ENCODE measurements at regions not wholly inside any gene's neighbourhood (a gene's known extent, or its start where the extent isn't known, plus 50 kb on each side); places are given as distances from the start of the nearest gene placed in this dataset.

DNA sequence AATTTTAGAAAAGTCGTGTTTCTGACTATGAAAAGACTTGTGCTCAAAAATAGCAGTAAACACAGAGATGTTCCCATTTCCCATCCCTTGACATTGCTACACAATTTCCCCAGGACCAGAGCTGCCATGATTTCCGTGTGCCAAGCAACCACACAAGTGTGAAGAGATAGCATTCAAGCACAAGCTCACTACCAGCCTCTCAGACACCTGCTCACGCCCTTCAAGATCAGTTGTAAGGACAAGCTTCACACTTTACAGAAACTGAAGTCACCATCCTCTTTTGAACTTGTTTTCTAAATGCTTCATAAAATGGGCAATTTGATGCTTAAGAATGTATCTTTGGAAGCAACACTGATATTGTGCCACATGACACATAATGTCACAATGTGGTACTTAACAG is 333.1 kb downstream of the CAAP1 start:
- H3K27ac ChIP-seq (ENCODE audit: low read length): no peak overlapping the region
- no peaks in the 10 kb centered on the region for H3K4me1 ChIP-seq (ENCODE audit: control insufficient read depth, insufficient read depth, low read length)
- no peaks in the 10 kb centered on the region for H3K36me3 ChIP-seq (ENCODE audit: control insufficient read depth, insufficient read depth, low read length)
- ATAC-seq: no peak
- no peaks in the 10 kb centered on the region for H3K9me3 ChIP-seq (ENCODE audit: control insufficient read depth, insufficient read depth, low read depth, low read length)
- no peaks in the 10 kb centered on the region for H3K27me3 ChIP-seq (ENCODE audit: control insufficient read depth, insufficient read depth, low read length)
- TF ChIP-seq, protein P1, sequence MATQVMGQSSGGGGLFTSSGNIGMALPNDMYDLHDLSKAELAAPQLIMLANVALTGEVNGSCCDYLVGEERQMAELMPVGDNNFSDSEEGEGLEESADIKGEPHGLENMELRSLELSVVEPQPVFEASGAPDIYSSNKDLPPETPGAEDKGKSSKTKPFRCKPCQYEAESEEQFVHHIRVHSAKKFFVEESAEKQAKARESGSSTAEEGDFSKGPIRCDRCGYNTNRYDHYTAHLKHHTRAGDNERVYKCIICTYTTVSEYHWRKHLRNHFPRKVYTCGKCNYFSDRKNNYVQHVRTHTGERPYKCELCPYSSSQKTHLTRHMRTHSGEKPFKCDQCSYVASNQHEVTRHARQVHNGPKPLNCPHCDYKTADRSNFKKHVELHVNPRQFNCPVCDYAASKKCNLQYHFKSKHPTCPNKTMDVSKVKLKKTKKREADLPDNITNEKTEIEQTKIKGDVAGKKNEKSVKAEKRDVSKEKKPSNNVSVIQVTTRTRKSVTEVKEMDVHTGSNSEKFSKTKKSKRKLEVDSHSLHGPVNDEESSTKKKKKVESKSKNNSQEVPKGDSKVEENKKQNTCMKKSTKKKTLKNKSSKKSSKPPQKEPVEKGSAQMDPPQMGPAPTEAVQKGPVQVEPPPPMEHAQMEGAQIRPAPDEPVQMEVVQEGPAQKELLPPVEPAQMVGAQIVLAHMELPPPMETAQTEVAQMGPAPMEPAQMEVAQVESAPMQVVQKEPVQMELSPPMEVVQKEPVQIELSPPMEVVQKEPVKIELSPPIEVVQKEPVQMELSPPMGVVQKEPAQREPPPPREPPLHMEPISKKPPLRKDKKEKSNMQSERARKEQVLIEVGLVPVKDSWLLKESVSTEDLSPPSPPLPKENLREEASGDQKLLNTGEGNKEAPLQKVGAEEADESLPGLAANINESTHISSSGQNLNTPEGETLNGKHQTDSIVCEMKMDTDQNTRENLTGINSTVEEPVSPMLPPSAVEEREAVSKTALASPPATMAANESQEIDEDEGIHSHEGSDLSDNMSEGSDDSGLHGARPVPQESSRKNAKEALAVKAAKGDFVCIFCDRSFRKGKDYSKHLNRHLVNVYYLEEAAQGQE (IDR thresholded peaks at IDR 0.05; ENCODE audit: insufficient read depth in 1 of 2, low read depth in 2 of 2, low read length in 1 of 2): no peak
- TF ChIP-seq POLR2AphosphoS5 (IDR thresholded peaks at IDR 0.05; ENCODE audit: low read depth, low read length) (no peak), CTCF (IDR thresholded peaks at IDR 0.05) (no peak), TCF7L2 (IDR thresholded peaks at IDR 0.05; ENCODE audit: low read depth, low read length) (no peak)
- no peak for DNase-seq (ENCODE audit: low read depth, low spot score)
- intact Hi-C loops (cut with micrococcal nuclease; ENCODE audit: unreplicated experiment): no loop called here
- ChIA-PET POLR2A (no interaction called here), CTCF (no interaction called here)
- BruUV-seq (replicated peaks): no TSS peak
- in situ Hi-C loops (cut with HindIII; ENCODE audit: low pct_unique_long_range_greater_than_20kb, low sequenced_read_pairs): no loop called here
- no peak overlapping the region for H3K4me3 ChIP-seq (ENCODE audit: low read depth in 2 of 2, low read length in 2 of 2)

DNA sequence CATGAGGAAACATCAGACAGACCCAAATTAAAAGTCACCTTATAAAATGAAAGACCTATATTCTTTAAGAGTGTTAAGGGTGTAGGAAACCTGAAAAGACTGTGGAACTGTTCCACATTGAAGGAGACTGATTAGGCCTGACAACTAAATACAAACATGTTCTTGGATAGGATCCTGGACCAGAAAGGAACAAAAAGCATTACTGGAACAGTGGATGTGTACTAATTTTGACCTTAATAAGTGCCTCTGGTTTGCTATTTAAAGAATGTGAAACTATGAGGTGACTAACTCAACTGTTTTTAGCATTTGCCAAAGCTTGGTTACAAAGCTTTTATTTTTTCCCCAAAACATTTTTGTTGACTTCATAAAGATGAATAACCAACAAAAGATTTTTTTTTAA is 340.6 kb downstream of the CAAP1 start:
- POLR2A ChIA-PET: no interaction called here
- Histone ChIP-seq H3K4me3 (ENCODE audit: low read depth in 2 of 2, low read length in 2 of 2) (no peak overlapping the region), H3K9me3 (ENCODE audit: control insufficient read depth, insufficient read depth, low read depth, low read length) (no peaks in the 10 kb centered on the region), H3K36me3 (ENCODE audit: control insufficient read depth, insufficient read depth, low read length) (no peaks in the 10 kb centered on the region), H3K4me1 (ENCODE audit: control insufficient read depth, insufficient read depth, low read length) (no peaks in the 10 kb centered on the region), H3K27ac (ENCODE audit: low read length) (no peak overlapping the region), H3K27me3 (ENCODE audit: control insufficient read depth, insufficient read depth, low read length) (no peaks in the 10 kb centered on the region)
- TF ChIP-seq TCF7L2 (IDR thresholded peaks at IDR 0.05; ENCODE audit: low read depth, low read length) (no peak), SIN3A (IDR thresholded peaks at IDR 0.05; ENCODE audit: borderline replicate concordance, insufficient read depth, low read depth, low read length) (no peak)
- TF ChIP-seq, protein P1 (IDR thresholded peaks at IDR 0.05; ENCODE audit: insufficient read depth in 1 of 2, low read depth in 2 of 2, low read length in 1 of 2): no peak
- DNase-seq (ENCODE audit: low read depth, low spot score) (no peak), ATAC-seq (no peak)
- BruUV-seq (replicated peaks): no TSS peak
- intact Hi-C loops (cut with micrococcal nuclease; ENCODE audit: unreplicated experiment): no loop called here
- CTCF ChIA-PET: no interaction called here
- in situ Hi-C loops (cut with HindIII; ENCODE audit: low pct_unique_long_range_greater_than_20kb, low sequenced_read_pairs): no loop called here
